ENCODE measurements at regions not wholly inside any gene's neighbourhood (a gene's known extent, or its start where the extent isn't known, plus 50 kb on each side); places are given as distances from the start of the nearest gene placed in this dataset.

DNA sequence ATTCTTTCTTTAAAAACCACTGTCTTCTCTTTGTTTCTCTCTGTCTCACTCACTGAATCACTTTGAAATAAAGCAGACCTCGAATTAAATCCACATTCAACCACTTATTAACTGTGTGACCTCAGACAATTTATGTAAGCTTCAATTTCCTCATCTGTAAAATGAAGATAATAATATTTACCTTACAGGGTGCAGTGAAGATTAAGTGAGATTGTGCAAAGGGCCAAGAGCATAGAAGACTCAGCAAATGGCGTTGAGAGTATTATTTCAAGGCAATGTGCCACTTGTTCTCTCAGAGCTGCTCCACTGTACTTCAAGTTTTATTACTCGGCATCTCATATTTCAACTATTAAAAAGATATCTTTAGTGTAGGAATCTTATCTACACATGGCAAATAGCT, 454.2 kb upstream of the HNRNPA3 start:
- TF ChIP-seq SUZ12 (IDR thresholded peaks at IDR 0.05) = no peak
- no peak for TF ChIP-seq HDGF (IDR thresholded peaks at IDR 0.05; ENCODE audit: borderline replicate concordance)
- TF ChIP-seq FOXA1 (IDR thresholded peaks at IDR 0.05) = no peak
- no peak for TF ChIP-seq ELF4 (IDR thresholded peaks at IDR 0.05)
- no peak for TF ChIP-seq SP1 (IDR thresholded peaks at IDR 0.05)
- TF ChIP-seq CTBP1 (IDR thresholded peaks at IDR 0.05; ENCODE audit: borderline replicate concordance) = no peak
- no peak for TF ChIP-seq ZNF384 (IDR thresholded peaks at IDR 0.05)
- TF ChIP-seq, protein P1, sequence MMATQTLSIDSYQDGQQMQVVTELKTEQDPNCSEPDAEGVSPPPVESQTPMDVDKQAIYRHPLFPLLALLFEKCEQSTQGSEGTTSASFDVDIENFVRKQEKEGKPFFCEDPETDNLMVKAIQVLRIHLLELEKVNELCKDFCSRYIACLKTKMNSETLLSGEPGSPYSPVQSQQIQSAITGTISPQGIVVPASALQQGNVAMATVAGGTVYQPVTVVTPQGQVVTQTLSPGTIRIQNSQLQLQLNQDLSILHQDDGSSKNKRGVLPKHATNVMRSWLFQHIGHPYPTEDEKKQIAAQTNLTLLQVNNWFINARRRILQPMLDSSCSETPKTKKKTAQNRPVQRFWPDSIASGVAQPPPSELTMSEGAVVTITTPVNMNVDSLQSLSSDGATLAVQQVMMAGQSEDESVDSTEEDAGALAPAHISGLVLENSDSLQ (IDR thresholded peaks at IDR 0.05) = no peak
- TF ChIP-seq LEF1 (IDR thresholded peaks at IDR 0.05; ENCODE audit: borderline replicate concordance) = no peak
- TF ChIP-seq ARNT (IDR thresholded peaks at IDR 0.05) = no peak
- no peak for TF ChIP-seq TARDBP (IDR thresholded peaks at IDR 0.05)

Measured in HEK293T (cell line).